ENCODE measurements at regions not wholly inside any gene's neighbourhood (a gene's known extent, or its start where the extent isn't known, plus 50 kb on each side); places are given as distances from the start of the nearest gene placed in this dataset.

GRCh38 chr7:41122256-41122987 lies 580.5 kb downstream of the INHBA start:
- no peak for DNase-seq

GRCh38 chr7:41121228-41121627 lies 581.7 kb downstream of the INHBA start:
- DNase-seq: no peak

- no peak for DNase-seq
These were observed 584.4 kb downstream of the INHBA start for GRCh38 chr7:41118486-41118885.

GRCh38 chr7:41117431-41117830 lies 585.5 kb downstream of the INHBA start:
- no peak for DNase-seq

- no peak for DNase-seq
These were observed 586.1 kb downstream of the INHBA start for GRCh38 chr7:41116817-41117216.

GRCh38 chr7:41116337-41116736 lies 586.6 kb downstream of the INHBA start:
- DNase-seq: no peak

- DNase-seq: no peak
These were observed 588.2 kb downstream of the INHBA start for GRCh38 chr7:41114691-41115090.

- DNase-seq: no peak
These were observed 588.8 kb downstream of the INHBA start for GRCh38 chr7:41114131-41114530.

- no peak for DNase-seq
These were observed 589.2 kb downstream of the INHBA start for GRCh38 chr7:41113719-41114118.

GRCh38 chr7:41110186-41110585 lies 592.7 kb downstream of the INHBA start:
- DNase-seq: no peak

- DNase-seq: no peak
These were observed 594.1 kb downstream of the INHBA start for GRCh38 chr7:41108821-41109220.

- no peak for DNase-seq
These were observed 594.9 kb downstream of the INHBA start for GRCh38 chr7:41107938-41108448.

GRCh38 chr7:41107330-41107937 lies 595.5 kb downstream of the INHBA start:
- DNase-seq: no peak

- DNase-seq: peak; percentile 56
These were observed 598.3 kb downstream of the INHBA start for GRCh38 chr7:41104631-41105030.

GRCh38 chr7:41103331-41103730 lies 599.6 kb downstream of the INHBA start:
- DNase-seq: no peak

GRCh38 chr7:41098846-41099245 lies 604.0 kb downstream of the INHBA start:
- no peak for DNase-seq

GRCh38 chr7:41098402-41098801 lies 604.5 kb downstream of the INHBA start:
- DNase-seq: no peak

- DNase-seq: no peak
These were observed 605.4 kb downstream of the INHBA start for GRCh38 chr7:41097501-41097900.

- no peak for DNase-seq
These were observed 606.0 kb downstream of the INHBA start for GRCh38 chr7:41096917-41097316.

- no peak for DNase-seq
These were observed 609.7 kb downstream of the INHBA start for GRCh38 chr7:41093141-41093540.

- DNase-seq: no peak
These were observed 617.6 kb downstream of the INHBA start for GRCh38 chr7:41085244-41085643.

- DNase-seq: no peak
These were observed 618.5 kb downstream of the INHBA start for GRCh38 chr7:41084381-41084780.

- DNase-seq: no peak
These were observed 633.3 kb downstream of the INHBA start for GRCh38 chr7:41069635-41070034.

- no peak for DNase-seq
These were observed 635.3 kb downstream of the INHBA start for GRCh38 chr7:41067576-41067975.

All from hindlimb muscle (tissue), 1 donor.